Neural cell (in vitro differentiated cells): ENCODE measurements at regions not wholly inside any gene's neighbourhood (a gene's known extent, or its start where the extent isn't known, plus 50 kb on each side); places are given as distances from the start of the nearest gene placed in this dataset.

Experiments
- H2AFZ ChIP-seq: fragments of 200-600, 300-800 bp; sonication (generic), shearing (Covaris generic); 2 replicates; pipeline ENCODE4 v1.6.0; 2014; ENCODE audit warnings: low read depth, mild to moderate bottlenecking, antibody characterized with exemption, low read length, moderate library complexity
- H3F3A ChIP-seq: fragments of 200-600 bp; shearing (Covaris generic); 2 replicates; pipeline ENCODE4 v1.6.1; 2016; ENCODE audit warnings: mild to moderate bottlenecking, moderate library complexity, mixed read lengths, antibody characterized with exemption, low read length; ENCODE audit not compliant: insufficient read depth, poor library complexity, severe bottlenecking
- H3K27ac ChIP-seq: fragments of 200-600, 300-800 bp; sonication (generic), shearing (Covaris generic); 2 replicates; pipeline ENCODE4 v1.5.1; 2014; ENCODE audit warnings: mild to moderate bottlenecking, low read length, moderate library complexity
- H3K27me3 ChIP-seq: fragments of 300-800, 200-600 bp; sonication (generic), shearing (Covaris generic); 2 replicates; pipeline ENCODE4 v1.6.0; 2014; ENCODE audit warnings: mild to moderate bottlenecking, low read depth, low read length, moderate library complexity; ENCODE audit not compliant: insufficient read depth
- H3K36me3 ChIP-seq: fragments of 300-800, 200-600 bp; sonication (generic), shearing (Covaris generic); 2 replicates; pipeline ENCODE4 v1.5.1; 2014; ENCODE audit warnings: mild to moderate bottlenecking, antibody characterized with exemption, low read length, moderate library complexity; ENCODE audit not compliant: insufficient read depth
- H3K4me2 ChIP-seq: fragments of 300-800, 200-600 bp; sonication (generic), shearing (Covaris generic); 2 replicates; pipeline ENCODE4 v1.6.0; 2014; ENCODE audit warnings: mild to moderate bottlenecking, low read length
- H3K4me3 ChIP-seq: fragments of 300-800, 200-600 bp; sonication (generic), shearing (Covaris generic); 2 replicates; pipeline ENCODE4 v1.5.1; 2014; ENCODE audit warnings: mild to moderate bottlenecking, low read length, moderate library complexity
- H3K79me2 ChIP-seq: fragments of 200-600 bp; shearing (Covaris generic); replicated peaks from 2 replicates; pipeline ENCODE4 v1.6.0; 2014; ENCODE audit warnings: mild to moderate bottlenecking, low read length, moderate library complexity; ENCODE audit not compliant: insufficient read depth
- H3K9ac ChIP-seq: fragments of 300-800, 200-600 bp; sonication (generic), shearing (Covaris generic); 2 replicates; pipeline ENCODE4 v1.6.1; 2016; ENCODE audit warnings: mild to moderate bottlenecking, low read length, mixed read lengths
- H3K9me2 ChIP-seq: fragments of 200-600 bp; shearing (Covaris generic); 2 replicates; pipeline ENCODE4 v1.6.1; 2016; ENCODE audit warnings: mild to moderate bottlenecking, low read length, mixed read lengths; ENCODE audit not compliant: insufficient read depth
- H3K9me3 ChIP-seq: fragments of 200-600, 300-800 bp; sonication (generic), shearing (Covaris generic); 2 replicates; pipeline ENCODE4 v1.6.1; 2016; ENCODE audit warnings: mild to moderate bottlenecking, mixed run types, low read length, moderate library complexity, mixed read lengths
- H4K20me1 ChIP-seq: fragments of 200-600 bp; shearing (Covaris generic); 2 replicates; pipeline ENCODE4 v1.6.1; 2016; ENCODE audit warnings: mild to moderate bottlenecking, mixed run types; ENCODE audit not compliant: insufficient read depth
- CTCF ChIP-seq: fragments of 450-650 bp; IDR thresholded peaks from 2 replicates; pipeline ENCODE4 v1.5.1; 2014; ENCODE audit warnings: antibody characterized with exemption, mild to moderate bottlenecking, moderate library complexity; ENCODE audit not compliant: poor library complexity, severe bottlenecking
- EP300 ChIP-seq: fragments of 450-650 bp; conservative IDR thresholded peaks from 2 replicates; pipeline ENCODE4 v1.6.1; 2014; ENCODE audit warnings: antibody characterized with exemption, mild to moderate bottlenecking, moderate library complexity; ENCODE audit not compliant: poor library complexity, severe bottlenecking
- EZH2 ChIP-seq: fragments of 200-600, 300-800 bp; shearing (Covaris generic), sonication (generic); IDR thresholded peaks from 2 replicates; pipeline ENCODE4 v1.6.1; 2014; ENCODE audit warnings: antibody characterized with exemption, low read length, borderline replicate concordance, mild to moderate bottlenecking; ENCODE audit not compliant: insufficient read depth, poor library complexity, severe bottlenecking
- MXI1 ChIP-seq: fragments of 450-650 bp; conservative IDR thresholded peaks from 2 replicates; pipeline ENCODE4 v1.6.1; 2014; ENCODE audit warnings: antibody characterized with exemption, mild to moderate bottlenecking; ENCODE audit not compliant: poor library complexity, severe bottlenecking
- POLR2AphosphoS5 ChIP-seq: IDR thresholded peaks from 2 replicates; pipeline ENCODE4 v1.6.1; 2012
- RAD21 ChIP-seq: fragments of 450-650 bp; conservative IDR thresholded peaks from 2 replicates; pipeline ENCODE4 v1.6.1; 2014; ENCODE audit warnings: antibody characterized with exemption, mild to moderate bottlenecking, moderate library complexity
- SMC3 ChIP-seq: fragments of 450-650 bp; conservative IDR thresholded peaks from 2 replicates; pipeline ENCODE4 v1.6.1; 2014; ENCODE audit warnings: antibody characterized with exemption, mild to moderate bottlenecking, moderate library complexity; ENCODE audit not compliant: poor library complexity
- TAF1 ChIP-seq: IDR thresholded peaks from 2 replicates; pipeline ENCODE4 v1.6.1; 2012; ENCODE audit warnings: low read depth
- TF ChIP-seq, protein P1 (sequence below): IDR thresholded peaks from 2 replicates; pipeline ENCODE4 v1.6.1; 2012; ENCODE audit warnings: borderline replicate concordance

GRCh38 chr5:40405996-40406740 lies 273.5 kb upstream of the PTGER4 start:
- no peak for TF ChIP-seq RAD21
- TF ChIP-seq CTCF, result no peak
- no peak for TF ChIP-seq TAF1
- no peak for TF ChIP-seq EP300
- no peak for TF ChIP-seq MXI1
- no peak for TF ChIP-seq SMC3
- TF ChIP-seq, protein P1, sequence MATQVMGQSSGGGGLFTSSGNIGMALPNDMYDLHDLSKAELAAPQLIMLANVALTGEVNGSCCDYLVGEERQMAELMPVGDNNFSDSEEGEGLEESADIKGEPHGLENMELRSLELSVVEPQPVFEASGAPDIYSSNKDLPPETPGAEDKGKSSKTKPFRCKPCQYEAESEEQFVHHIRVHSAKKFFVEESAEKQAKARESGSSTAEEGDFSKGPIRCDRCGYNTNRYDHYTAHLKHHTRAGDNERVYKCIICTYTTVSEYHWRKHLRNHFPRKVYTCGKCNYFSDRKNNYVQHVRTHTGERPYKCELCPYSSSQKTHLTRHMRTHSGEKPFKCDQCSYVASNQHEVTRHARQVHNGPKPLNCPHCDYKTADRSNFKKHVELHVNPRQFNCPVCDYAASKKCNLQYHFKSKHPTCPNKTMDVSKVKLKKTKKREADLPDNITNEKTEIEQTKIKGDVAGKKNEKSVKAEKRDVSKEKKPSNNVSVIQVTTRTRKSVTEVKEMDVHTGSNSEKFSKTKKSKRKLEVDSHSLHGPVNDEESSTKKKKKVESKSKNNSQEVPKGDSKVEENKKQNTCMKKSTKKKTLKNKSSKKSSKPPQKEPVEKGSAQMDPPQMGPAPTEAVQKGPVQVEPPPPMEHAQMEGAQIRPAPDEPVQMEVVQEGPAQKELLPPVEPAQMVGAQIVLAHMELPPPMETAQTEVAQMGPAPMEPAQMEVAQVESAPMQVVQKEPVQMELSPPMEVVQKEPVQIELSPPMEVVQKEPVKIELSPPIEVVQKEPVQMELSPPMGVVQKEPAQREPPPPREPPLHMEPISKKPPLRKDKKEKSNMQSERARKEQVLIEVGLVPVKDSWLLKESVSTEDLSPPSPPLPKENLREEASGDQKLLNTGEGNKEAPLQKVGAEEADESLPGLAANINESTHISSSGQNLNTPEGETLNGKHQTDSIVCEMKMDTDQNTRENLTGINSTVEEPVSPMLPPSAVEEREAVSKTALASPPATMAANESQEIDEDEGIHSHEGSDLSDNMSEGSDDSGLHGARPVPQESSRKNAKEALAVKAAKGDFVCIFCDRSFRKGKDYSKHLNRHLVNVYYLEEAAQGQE, result no peak
- TF ChIP-seq EZH2, result no peak
- no peak for TF ChIP-seq POLR2AphosphoS5
- Histone ChIP-seq H3K27ac (no peak overlapping the region), H3K9me2 (no peaks in the 10 kb centered on the region), H2AFZ (no peak overlapping the region), H3K4me3 (no peak overlapping the region), H3K27me3 (no peaks in the 10 kb centered on the region), H3K9me3 (no peaks in the 10 kb centered on the region), H3K4me2 (no peak overlapping the region), H3K9ac (no peak overlapping the region), H3K79me2 (no peaks in the 10 kb centered on the region), H3K36me3 (no peaks in the 10 kb centered on the region), H4K20me1 (no peaks in the 10 kb centered on the region), H3F3A (peaks cover 4% of the 10 kb centered on the region)

DNA sequence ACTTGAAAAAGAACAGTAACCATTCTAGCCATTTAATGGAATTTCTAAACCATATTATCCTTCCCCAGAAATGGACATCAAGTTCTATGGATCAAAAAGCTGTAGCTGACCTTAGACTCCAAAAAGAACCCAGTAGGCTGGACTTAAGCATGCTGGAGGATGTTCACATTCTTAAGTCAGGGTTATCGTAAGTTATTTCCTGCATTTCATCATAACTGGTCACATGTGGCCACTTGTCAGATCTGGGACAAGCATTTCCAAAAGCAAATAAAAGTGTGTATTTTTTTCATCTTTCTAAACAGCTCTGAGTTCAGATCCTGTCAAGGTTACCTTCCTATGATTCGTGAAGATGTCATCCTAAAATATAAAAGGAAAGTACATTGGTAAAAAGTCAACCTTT lies 274.5 kb upstream of the PTGER4 start:
- no peaks in the 10 kb centered on the region for H3K36me3 ChIP-seq
- no peak overlapping the region for H3K9ac ChIP-seq
- no peak overlapping the region for H3K4me2 ChIP-seq
- H3K9me2 ChIP-seq, result no peaks in the 10 kb centered on the region
- no peak overlapping the region for H3K27ac ChIP-seq
- H2AFZ ChIP-seq, result no peak overlapping the region
- H3K79me2 ChIP-seq, result no peaks in the 10 kb centered on the region
- H3K27me3 ChIP-seq, result no peaks in the 10 kb centered on the region
- no peaks in the 10 kb centered on the region for H3K9me3 ChIP-seq
- TF ChIP-seq RAD21 (no peak), EZH2 (no peak), SMC3 (no peak), POLR2AphosphoS5 (no peak), EP300 (no peak), MXI1 (no peak), CTCF (no peak), TAF1 (no peak)
- TF ChIP-seq, protein P1, result no peak
- no peak overlapping the region for H3K4me3 ChIP-seq
- no peaks in the 10 kb centered on the region for H4K20me1 ChIP-seq
- peaks cover 4% of the 10 kb centered on the region for H3F3A ChIP-seq
